ENCODE measurements at regions not wholly inside any gene's neighbourhood (a gene's known extent, or its start where the extent isn't known, plus 50 kb on each side); places are given as distances from the start of the nearest gene placed in this dataset.
"Not testable (repeated sequence)": the region's sequence is repeated elsewhere in the genome, so short reads cannot be mapped to it uniquely, and the experiment has no call there.

DNA sequence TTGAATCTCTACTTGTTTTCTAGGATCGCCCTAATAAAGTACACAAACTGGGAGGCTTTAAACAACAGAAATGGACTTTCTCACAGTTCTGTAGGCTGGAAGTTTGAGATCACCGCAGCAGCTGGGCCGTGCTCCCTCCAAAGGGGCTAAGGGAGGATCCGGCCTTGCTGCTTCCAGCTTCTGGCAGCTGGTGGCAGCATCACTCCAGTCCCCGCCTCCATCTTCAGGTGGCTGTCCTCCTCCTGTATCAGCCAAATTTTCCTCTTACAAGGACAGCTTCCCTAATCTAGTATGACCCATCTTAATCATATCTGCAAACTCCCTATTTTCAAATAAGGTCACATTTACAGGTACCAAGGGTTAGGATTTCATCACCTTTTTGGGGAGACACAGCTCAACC is 120.5 kb downstream of the MRPL57 start:
- TF ChIP-seq, protein P1, sequence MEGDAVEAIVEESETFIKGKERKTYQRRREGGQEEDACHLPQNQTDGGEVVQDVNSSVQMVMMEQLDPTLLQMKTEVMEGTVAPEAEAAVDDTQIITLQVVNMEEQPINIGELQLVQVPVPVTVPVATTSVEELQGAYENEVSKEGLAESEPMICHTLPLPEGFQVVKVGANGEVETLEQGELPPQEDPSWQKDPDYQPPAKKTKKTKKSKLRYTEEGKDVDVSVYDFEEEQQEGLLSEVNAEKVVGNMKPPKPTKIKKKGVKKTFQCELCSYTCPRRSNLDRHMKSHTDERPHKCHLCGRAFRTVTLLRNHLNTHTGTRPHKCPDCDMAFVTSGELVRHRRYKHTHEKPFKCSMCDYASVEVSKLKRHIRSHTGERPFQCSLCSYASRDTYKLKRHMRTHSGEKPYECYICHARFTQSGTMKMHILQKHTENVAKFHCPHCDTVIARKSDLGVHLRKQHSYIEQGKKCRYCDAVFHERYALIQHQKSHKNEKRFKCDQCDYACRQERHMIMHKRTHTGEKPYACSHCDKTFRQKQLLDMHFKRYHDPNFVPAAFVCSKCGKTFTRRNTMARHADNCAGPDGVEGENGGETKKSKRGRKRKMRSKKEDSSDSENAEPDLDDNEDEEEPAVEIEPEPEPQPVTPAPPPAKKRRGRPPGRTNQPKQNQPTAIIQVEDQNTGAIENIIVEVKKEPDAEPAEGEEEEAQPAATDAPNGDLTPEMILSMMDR (conservative IDR thresholded peaks at IDR 0.05; ENCODE audit: low read depth, low read length), result peak; percentile 57
- Histone ChIP-seq H3K79me2 (ENCODE audit: low read length) (peaks cover 19% of the 10 kb centered on the region), H3K4me3 (ENCODE audit: low read length) (peak overlapping the region; percentile 86), H3K4me1 (ENCODE audit: insufficient read depth, low read length) (peaks cover 14% of the 10 kb centered on the region), H3K4me2 (ENCODE audit: low read length) (peak overlapping the region; percentile 78), H2AFZ (ENCODE audit: low read length) (peak overlapping the region; percentile 89)
- H4K20me1 ChIP-seq (ENCODE audit: low read length); H3F3A ChIP-seq (ENCODE audit: low read length, unreplicated experiment); POLR2A ChIA-PET (ENCODE audit: unreplicated experiment); H3K9me3 ChIP-seq (ENCODE audit: low read length); H3K9me2 ChIP-seq (replicated peaks; ENCODE audit: low read length); H3K9ac ChIP-seq (ENCODE audit: low read length); H3K36me3 ChIP-seq (ENCODE audit: low read depth, low read length); H3K27ac ChIP-seq (ENCODE audit: low read length); H3K27me3 ChIP-seq (ENCODE audit: low read length); BruUV-seq (replicated peaks): not testable (repeated sequence)
- CTCF ChIA-PET, result interaction anchor here (1.0 to 2.1 kb wide), 3 partner anchors 180 to 340 kb away, joined by 3 to 21 read pairs (median 7); no protein-coding TSS in a partner anchor
- intact Hi-C loops (cut with micrococcal nuclease), result loop anchor here (1.0 to 5.0 kb wide), 3 partner anchors 160 to 305 kb away; partner anchors contain the start of genes MICU2 and ZDHHC20
- peak; percentile 52 for DNase-seq
- ATAC-seq, result peak; percentile 71

DNA sequence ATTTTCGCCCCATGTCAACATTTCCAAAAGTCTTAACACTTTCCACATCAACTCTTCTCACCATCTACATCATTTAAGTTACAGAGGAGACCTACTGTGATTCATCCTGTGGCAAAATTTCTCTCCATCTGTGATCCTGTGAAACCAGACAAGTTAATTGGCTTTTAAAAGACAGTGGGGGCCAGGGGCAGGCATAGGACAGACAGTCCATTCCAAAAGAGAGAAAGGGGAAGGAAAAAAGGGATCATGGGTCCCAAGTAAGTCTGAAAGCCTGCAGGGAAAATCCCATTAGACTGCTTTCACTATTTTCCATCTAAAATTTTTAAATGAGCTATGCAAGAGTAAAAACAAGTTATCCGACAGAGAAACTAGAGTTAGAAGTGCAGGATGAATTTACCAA is 121.0 kb downstream of the MRPL57 start:
- H3K27ac ChIP-seq (ENCODE audit: low read length), result no peak overlapping the region

More for the DNA sequence above, 121.0 kb downstream of the MRPL57 start:
- no peaks in the 10 kb centered on the region for H4K20me1 ChIP-seq (ENCODE audit: low read length)
- BruUV-seq (replicated peaks), result no TSS peak
- no peaks in the 10 kb centered on the region for H3F3A ChIP-seq (ENCODE audit: low read length, unreplicated experiment)
- H3K27me3 ChIP-seq (ENCODE audit: low read length), result no peaks in the 10 kb centered on the region
- H3K36me3 ChIP-seq (ENCODE audit: low read depth, low read length), result no peaks in the 10 kb centered on the region
- peak overlapping the region; percentile 86 for H3K4me3 ChIP-seq (ENCODE audit: low read length)
- peak overlapping the region; percentile 89 for H2AFZ ChIP-seq (ENCODE audit: low read length)
- DNase-seq, result no peak
- ChIA-PET CTCF (interaction anchor here (0.7 to 2.1 kb wide), 4 partner anchors 180 to 1272 kb away, joined by 3 to 21 read pairs (median 5); no protein-coding TSS in a partner anchor), POLR2A (ENCODE audit: unreplicated experiment) (no interaction called here)
- intact Hi-C loops (cut with micrococcal nuclease), result loop anchor here (1.0 to 5.0 kb wide), 3 partner anchors 160 to 305 kb away; partner anchors contain the start of genes MICU2 and ZDHHC20
- TF ChIP-seq, protein P1 (conservative IDR thresholded peaks at IDR 0.05; ENCODE audit: low read depth, low read length), result no peak
- TF ChIP-seq EZH2 (IDR thresholded peaks at IDR 0.05; ENCODE audit: low read length, unreplicated experiment) (no peak), EZH2phosphoT487 (IDR thresholded peaks at IDR 0.05; ENCODE audit: borderline replicate concordance, low read length) (no peak)
- no peaks in the 10 kb centered on the region for H3K9me2 ChIP-seq (replicated peaks; ENCODE audit: low read length)
- no peak for ATAC-seq
- peaks cover 14% of the 10 kb centered on the region for H3K4me1 ChIP-seq (ENCODE audit: insufficient read depth, low read length)
- H3K9me3 ChIP-seq (ENCODE audit: low read length), result no peaks in the 10 kb centered on the region
- 0 out of 2 replicates have a peak overlapping the region, but pooled peaks have one; percentile 10 for H3K9ac ChIP-seq (ENCODE audit: low read length)
- peak overlapping the region; percentile 78 for H3K4me2 ChIP-seq (ENCODE audit: low read length)
- H3K79me2 ChIP-seq (ENCODE audit: low read length), result peaks cover 19% of the 10 kb centered on the region

All from PC-3 (cell line).